ENCODE measurements at regions not wholly inside any gene's neighbourhood (a gene's known extent, or its start where the extent isn't known, plus 50 kb on each side); places are given as distances from the start of the nearest gene placed in this dataset.

DNA sequence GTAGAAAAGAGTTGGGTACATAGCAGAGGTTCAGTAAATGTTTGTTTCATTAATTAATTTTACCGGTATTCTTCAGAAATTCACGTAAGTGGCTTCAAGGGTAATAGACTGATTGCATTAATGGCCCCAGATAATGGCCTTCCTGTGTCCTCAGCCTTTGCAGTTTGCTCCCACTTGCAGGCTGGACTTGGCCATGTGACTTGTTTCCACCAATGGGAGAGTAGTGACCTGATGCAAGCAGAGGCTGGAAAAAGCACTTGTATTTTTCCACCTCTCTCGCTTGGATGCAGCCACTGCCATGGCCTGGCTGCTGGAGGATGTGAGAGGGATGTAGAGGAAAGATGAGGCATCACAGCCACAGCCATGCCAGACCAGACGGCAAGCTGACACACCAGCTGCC, 480.9 kb downstream of the CDK5RAP2 start:
- no peak for DNase-seq (ENCODE audit: low read depth)
- H3K4me3 ChIP-seq (ENCODE audit: low read depth, low read length) = no peak overlapping the region
- TF ChIP-seq, protein P1, sequence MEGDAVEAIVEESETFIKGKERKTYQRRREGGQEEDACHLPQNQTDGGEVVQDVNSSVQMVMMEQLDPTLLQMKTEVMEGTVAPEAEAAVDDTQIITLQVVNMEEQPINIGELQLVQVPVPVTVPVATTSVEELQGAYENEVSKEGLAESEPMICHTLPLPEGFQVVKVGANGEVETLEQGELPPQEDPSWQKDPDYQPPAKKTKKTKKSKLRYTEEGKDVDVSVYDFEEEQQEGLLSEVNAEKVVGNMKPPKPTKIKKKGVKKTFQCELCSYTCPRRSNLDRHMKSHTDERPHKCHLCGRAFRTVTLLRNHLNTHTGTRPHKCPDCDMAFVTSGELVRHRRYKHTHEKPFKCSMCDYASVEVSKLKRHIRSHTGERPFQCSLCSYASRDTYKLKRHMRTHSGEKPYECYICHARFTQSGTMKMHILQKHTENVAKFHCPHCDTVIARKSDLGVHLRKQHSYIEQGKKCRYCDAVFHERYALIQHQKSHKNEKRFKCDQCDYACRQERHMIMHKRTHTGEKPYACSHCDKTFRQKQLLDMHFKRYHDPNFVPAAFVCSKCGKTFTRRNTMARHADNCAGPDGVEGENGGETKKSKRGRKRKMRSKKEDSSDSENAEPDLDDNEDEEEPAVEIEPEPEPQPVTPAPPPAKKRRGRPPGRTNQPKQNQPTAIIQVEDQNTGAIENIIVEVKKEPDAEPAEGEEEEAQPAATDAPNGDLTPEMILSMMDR (IDR thresholded peaks at IDR 0.05; ENCODE audit: insufficient read depth, low read depth, low read length, missing control alignments) = no peak

DNA sequence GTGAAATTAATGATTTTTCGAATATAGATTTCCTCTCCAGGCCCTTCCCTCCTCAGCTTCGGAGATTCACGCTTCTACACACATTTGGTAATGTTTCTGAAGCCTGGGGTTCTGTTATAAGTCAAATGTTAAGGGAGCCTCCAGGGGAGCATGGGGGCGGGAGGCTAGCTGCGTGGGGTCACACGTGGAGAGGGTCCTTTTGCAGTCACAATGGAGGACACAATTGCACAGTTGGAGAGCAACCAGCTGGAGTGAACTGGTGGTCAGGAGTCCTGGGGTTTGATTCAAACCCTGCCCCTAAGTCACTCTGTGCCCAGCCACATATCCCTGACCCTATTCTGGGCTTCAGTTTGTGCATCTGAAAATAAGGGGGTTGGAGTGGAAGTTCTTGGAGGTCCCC, 481.4 kb downstream of the CDK5RAP2 start:
- no peak for DNase-seq (ENCODE audit: low read depth)
- TF ChIP-seq, protein P1 (IDR thresholded peaks at IDR 0.05; ENCODE audit: insufficient read depth, low read depth, low read length, missing control alignments) = no peak
- H3K4me3 ChIP-seq (ENCODE audit: low read depth, low read length) = no peak overlapping the region

DNA sequence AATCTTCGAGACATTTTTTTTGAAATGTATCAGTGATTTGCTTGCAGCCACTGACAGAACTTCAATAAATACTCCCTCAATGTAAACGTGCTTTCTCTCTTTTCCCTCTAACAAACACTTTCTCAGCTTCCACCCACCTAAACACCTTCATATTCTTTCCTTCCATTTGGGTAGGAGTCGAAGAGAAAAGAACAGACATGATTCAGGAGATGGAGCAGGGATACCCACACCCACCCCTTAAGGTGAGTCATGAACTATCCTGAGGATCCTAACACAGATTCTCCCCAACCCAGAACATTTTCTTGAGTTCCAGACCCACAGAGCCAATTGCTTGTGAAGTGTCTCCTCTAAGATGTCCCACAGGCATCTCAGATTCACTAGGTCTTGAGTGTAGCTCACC, 488.8 kb downstream of the CDK5RAP2 start:
- no peak overlapping the region for H3K4me3 ChIP-seq (ENCODE audit: low read depth, low read length)
- no peak for DNase-seq (ENCODE audit: low read depth)
- TF ChIP-seq, protein P1 (IDR thresholded peaks at IDR 0.05; ENCODE audit: insufficient read depth, low read depth, low read length, missing control alignments) = no peak

- TF ChIP-seq, protein P1 (IDR thresholded peaks at IDR 0.05; ENCODE audit: insufficient read depth, low read depth, low read length, missing control alignments) = no peak
- no peak overlapping the region for H3K4me3 ChIP-seq (ENCODE audit: low read depth, low read length)
- DNase-seq (ENCODE audit: low read depth) = no peak
Measured at GRCh38 chr9:120080849-120081248, 499.1 kb downstream of the CDK5RAP2 start.

DNA sequence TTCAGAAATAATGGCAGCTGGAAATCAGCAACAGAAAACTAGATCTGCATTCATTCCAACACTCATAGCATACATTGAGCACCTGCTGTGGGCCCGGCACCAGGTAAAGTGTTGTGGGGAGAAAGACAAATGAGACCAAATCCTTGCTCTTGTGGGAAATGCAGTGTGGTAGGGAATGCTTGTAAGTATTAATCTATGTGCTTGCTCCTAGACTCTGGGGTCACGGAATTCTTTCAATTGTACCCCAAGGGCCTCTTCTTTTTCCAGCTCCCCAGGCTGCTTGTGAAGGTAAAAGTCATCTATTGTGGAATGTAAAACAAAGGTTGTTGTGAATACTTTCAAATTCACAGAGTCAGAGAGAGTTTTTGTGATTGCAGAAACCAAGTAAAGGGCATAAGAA, 501.9 kb downstream of the CDK5RAP2 start:
- TF ChIP-seq, protein P1 (IDR thresholded peaks at IDR 0.05; ENCODE audit: insufficient read depth, low read depth, low read length, missing control alignments) = no peak
- DNase-seq (ENCODE audit: low read depth) = no peak
- H3K4me3 ChIP-seq (ENCODE audit: low read depth, low read length) = no peak overlapping the region

DNA sequence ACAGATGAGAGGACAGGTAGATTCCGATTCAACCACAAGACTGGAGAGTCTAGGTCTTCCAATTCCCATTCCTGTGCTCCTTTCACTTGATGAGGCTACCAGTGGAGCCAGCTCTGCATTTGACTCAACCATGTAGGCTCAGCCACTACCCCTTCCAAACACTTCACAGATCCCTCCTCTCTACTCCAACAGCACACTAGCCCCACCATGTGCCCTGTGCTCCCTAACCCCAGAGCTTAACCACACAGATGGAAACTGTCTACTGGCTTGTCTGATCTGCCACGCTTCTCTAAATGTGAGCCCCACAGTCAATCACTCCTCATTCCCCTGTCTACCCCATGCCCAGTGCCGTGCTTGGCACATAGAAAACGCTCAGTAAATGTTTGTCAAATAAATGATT, 508.2 kb downstream of the CDK5RAP2 start:
- no peak for DNase-seq (ENCODE audit: low read depth)
- TF ChIP-seq, protein P1 (IDR thresholded peaks at IDR 0.05; ENCODE audit: insufficient read depth, low read depth, low read length, missing control alignments) = no peak
- H3K4me3 ChIP-seq (ENCODE audit: low read depth, low read length) = no peak overlapping the region

- TF ChIP-seq, protein P1 (IDR thresholded peaks at IDR 0.05; ENCODE audit: insufficient read depth, low read depth, low read length, missing control alignments) = no peak
- H3K4me3 ChIP-seq (ENCODE audit: low read depth, low read length) = no peak overlapping the region
- no peak for DNase-seq (ENCODE audit: low read depth)
Measured at GRCh38 chr9:120066315-120066714, 513.7 kb downstream of the CDK5RAP2 start.
